CD14-positive monocyte (primary cell): ENCODE measurements at regions not wholly inside any gene's neighbourhood (a gene's known extent, or its start where the extent isn't known, plus 50 kb on each side); places are given as distances from the start of the nearest gene placed in this dataset.

ENCODE experiments used
- DNase-seq, 3 donors: peaks; one replicate each; pipeline ENCODE4 v3.0.0-alpha.2; 2011 to 2022
- H2AFZ ChIP-seq: 2 replicates; pipeline ENCODE4 v1.6.0; 2012; ENCODE audit warnings: mild to moderate bottlenecking, low read depth, low read length, inconsistent platforms; ENCODE audit not compliant: insufficient read depth, poor library complexity, severe bottlenecking
- H3K27ac ChIP-seq, 2 donors: 1 replicate in 1 of 2; 2 replicates in 1 of 2; pipeline ENCODE4 v1.5.1; 2012 to 2013; ENCODE audit warnings: low read length in 2 of 2, control low read depth in 1 of 2, inconsistent platforms in 1 of 2, low read depth in 1 of 2, mild to moderate bottlenecking in 1 of 2
- H3K27me3 ChIP-seq, 2 donors: one replicate each; pipeline versions ENCODE4 v1.6.0 to v1.6.1; 2011 to 2013; ENCODE audit warnings: low read length in 2 of 2; ENCODE audit not compliant: control insufficient read depth in 2 of 2, insufficient read depth in 2 of 2
- H3K36me3 ChIP-seq, 2 donors: replicated peaks in 1 of 2; 1 replicate in 1 of 2; 2 replicates in 1 of 2; pipeline versions ENCODE4 v1.5.1 to v1.6.1; 2012 to 2013; ENCODE audit warnings: low read length in 2 of 2, control low read depth in 1 of 2, inconsistent platforms in 1 of 2, mild to moderate bottlenecking in 1 of 2; ENCODE audit not compliant: insufficient read depth in 2 of 2, control insufficient read depth in 1 of 2
- H3K4me1 ChIP-seq, 2 donors: 1 replicate in 1 of 2; 2 replicates in 1 of 2; pipeline versions ENCODE4 v1.5.1 to v1.6.1; 2012 to 2013; ENCODE audit warnings: low read length in 2 of 2, control low read depth in 1 of 2, inconsistent platforms in 1 of 2, mild to moderate bottlenecking in 1 of 2, moderate library complexity in 1 of 2; ENCODE audit not compliant: insufficient read depth in 2 of 2, control insufficient read depth in 1 of 2
- H3K4me2 ChIP-seq: replicated peaks from 2 replicates; pipeline ENCODE3; 2012; ENCODE audit warnings: low read length, moderate library complexity, mild to moderate bottlenecking; ENCODE audit not compliant: poor library complexity, severe bottlenecking; ENCODE audit errors: extremely low read depth
- H3K4me3 ChIP-seq, 3 experiments: fragments of 200-600 bp in 1 of 3; sonication (generic) in 1 of 3; replicated peaks in 1 of 3; 1 replicate in 2 of 3; 2 replicates in 1 of 3; pipeline ENCODE4 v1.5.1; 2011 to 2013; ENCODE audit warnings: low read length in 3 of 3, mild to moderate bottlenecking in 3 of 3, control low read depth in 2 of 3, low read depth in 2 of 3, inconsistent platforms in 1 of 3, moderate library complexity in 1 of 3
- H3K79me2 ChIP-seq: 2 replicates; pipeline ENCODE4 v1.6.0; 2012; ENCODE audit warnings: mild to moderate bottlenecking, control low read depth, inconsistent platforms, low read length, moderate library complexity; ENCODE audit not compliant: insufficient read depth
- H3K9ac ChIP-seq: 2 replicates; pipeline ENCODE4 v1.6.0; 2017; ENCODE audit warnings: low read length, mild to moderate bottlenecking; ENCODE audit not compliant: insufficient read depth, poor library complexity, severe bottlenecking
- H3K9me3 ChIP-seq, 2 donors: replicated peaks in 1 of 2; 1 replicate in 1 of 2; 2 replicates in 1 of 2; pipeline versions ENCODE4 v1.5.1 to v1.6.1; 2012 to 2013; ENCODE audit warnings: low read length in 2 of 2, control low read depth in 1 of 2; ENCODE audit not compliant: control insufficient read depth in 1 of 2, insufficient read depth in 1 of 2
- H4K20me1 ChIP-seq: 2 replicates; pipeline ENCODE4 v1.6.0; 2012; ENCODE audit warnings: mild to moderate bottlenecking, low read length, control low read depth, moderate library complexity; ENCODE audit not compliant: insufficient read depth
- H3K27ac Mint-ChIP-seq, 7 donors: one replicate each; pipeline ENCODE4 v1.8.0; 2020; ENCODE audit warnings: mild to moderate bottlenecking in 7 of 7, mixed read lengths in 7 of 7, moderate library complexity in 6 of 7, inconsistent platforms in 2 of 7
- H3K27me3 Mint-ChIP-seq, 3 donors: one replicate each; pipeline ENCODE4 v1.8.0; 2021 to 2022; ENCODE audit warnings: low read depth in 3 of 3, mild to moderate bottlenecking in 3 of 3, mixed read lengths in 3 of 3, moderate library complexity in 3 of 3, inconsistent platforms in 1 of 3
- H3K36me3 Mint-ChIP-seq, 2 donors: one replicate each; pipeline ENCODE4 v1.8.0; 2020; ENCODE audit warnings: mixed read lengths in 2 of 2, inconsistent platforms in 1 of 2, mild to moderate bottlenecking in 1 of 2
- H3K4me1 Mint-ChIP-seq: one replicate; pipeline ENCODE4 v1.8.0; 2020; ENCODE audit warnings: mild to moderate bottlenecking, mixed read lengths
- H3K4me3 Mint-ChIP-seq, 2 donors: one replicate each; pipeline ENCODE4 v1.8.0; 2020; ENCODE audit warnings: mild to moderate bottlenecking in 2 of 2, mixed read lengths in 2 of 2, moderate library complexity in 1 of 2
- H3K9me3 Mint-ChIP-seq, 7 donors: one replicate each; pipeline ENCODE4 v1.8.0; 2020 to 2022; ENCODE audit warnings: mixed read lengths in 7 of 7, mild to moderate bottlenecking in 6 of 7, moderate library complexity in 6 of 7, inconsistent platforms in 2 of 7
- WGBS: methylation state at CpG from one replicate; pipeline ENCODE4 v1.1.5; 2013; ENCODE audit warnings: missing lambda C conversion rate; ENCODE audit not compliant: insufficient coverage; 5-methylcytosine and 5-hydroxymethylcytosine counted together
- intact Hi-C, 2 donors: fragments of 100-400 bp; cut with micrococcal nuclease; formaldehyde crosslinking; loops; one replicate each; pipeline versions ENCODE4 v1.15.0 to v1.15.1; 2023
- TF ChIP-seq, protein P1 (sequence below): fragments of 200-600 bp; IDR thresholded peaks from one replicate; pipeline ENCODE4 v1.8.0; 2022; ENCODE audit warnings: antibody characterized with exemption, mild to moderate bottlenecking

DNA sequence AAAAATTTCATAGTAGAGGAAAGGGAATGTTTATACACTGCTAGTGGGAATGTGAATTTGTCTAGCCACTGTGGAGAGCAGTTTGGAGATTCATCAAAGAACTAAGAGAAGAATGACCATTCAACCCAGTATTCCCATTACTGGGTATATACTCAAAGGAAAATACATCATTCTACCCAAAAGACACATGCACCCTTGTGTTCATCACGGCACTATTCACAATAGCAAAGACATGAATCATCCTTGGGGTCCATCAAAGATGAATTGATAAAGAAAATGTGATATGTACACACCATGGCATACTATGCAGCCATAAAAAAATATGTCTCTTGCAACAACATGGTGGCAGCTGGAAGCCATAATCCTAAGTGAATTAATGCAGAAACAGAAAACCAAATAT lies 825.7 kb downstream of the TNS3 start:
- DNase-seq, result no peak
- Mint-ChIP-seq H3K27me3 (no peaks in the 10 kb centered on the region), H3K27ac (no peak overlapping the region), H3K4me3 (no peak overlapping the region), H3K9me3 (peaks cover 0 to 5% (median 3%) of the 10 kb centered on the region in 7 donors), H3K36me3 (no peaks in the 10 kb centered on the region), H3K4me1 (no peaks in the 10 kb centered on the region)
- H3K79me2 ChIP-seq, result no peaks in the 10 kb centered on the region
- H3K4me3 ChIP-seq, result no peak overlapping the region
- H3K9ac ChIP-seq, result no peak overlapping the region
- H2AFZ ChIP-seq, result no peak overlapping the region
- no peaks in the 10 kb centered on the region for H4K20me1 ChIP-seq
- TF ChIP-seq, protein P1, sequence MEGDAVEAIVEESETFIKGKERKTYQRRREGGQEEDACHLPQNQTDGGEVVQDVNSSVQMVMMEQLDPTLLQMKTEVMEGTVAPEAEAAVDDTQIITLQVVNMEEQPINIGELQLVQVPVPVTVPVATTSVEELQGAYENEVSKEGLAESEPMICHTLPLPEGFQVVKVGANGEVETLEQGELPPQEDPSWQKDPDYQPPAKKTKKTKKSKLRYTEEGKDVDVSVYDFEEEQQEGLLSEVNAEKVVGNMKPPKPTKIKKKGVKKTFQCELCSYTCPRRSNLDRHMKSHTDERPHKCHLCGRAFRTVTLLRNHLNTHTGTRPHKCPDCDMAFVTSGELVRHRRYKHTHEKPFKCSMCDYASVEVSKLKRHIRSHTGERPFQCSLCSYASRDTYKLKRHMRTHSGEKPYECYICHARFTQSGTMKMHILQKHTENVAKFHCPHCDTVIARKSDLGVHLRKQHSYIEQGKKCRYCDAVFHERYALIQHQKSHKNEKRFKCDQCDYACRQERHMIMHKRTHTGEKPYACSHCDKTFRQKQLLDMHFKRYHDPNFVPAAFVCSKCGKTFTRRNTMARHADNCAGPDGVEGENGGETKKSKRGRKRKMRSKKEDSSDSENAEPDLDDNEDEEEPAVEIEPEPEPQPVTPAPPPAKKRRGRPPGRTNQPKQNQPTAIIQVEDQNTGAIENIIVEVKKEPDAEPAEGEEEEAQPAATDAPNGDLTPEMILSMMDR, result no peak
- no peak overlapping the region for H3K4me2 ChIP-seq
- WGBS, result no CpG with 5 or more reads among the region's 1 CpG
- intact Hi-C loops, result no loop called here
- no peaks in the 10 kb centered on the region for H3K27me3 ChIP-seq
- H3K4me1 ChIP-seq, result no peaks in the 10 kb centered on the region
- no peaks in the 10 kb centered on the region for H3K9me3 ChIP-seq
- no peaks in the 10 kb centered on the region for H3K36me3 ChIP-seq
- no peak overlapping the region for H3K27ac ChIP-seq

DNA sequence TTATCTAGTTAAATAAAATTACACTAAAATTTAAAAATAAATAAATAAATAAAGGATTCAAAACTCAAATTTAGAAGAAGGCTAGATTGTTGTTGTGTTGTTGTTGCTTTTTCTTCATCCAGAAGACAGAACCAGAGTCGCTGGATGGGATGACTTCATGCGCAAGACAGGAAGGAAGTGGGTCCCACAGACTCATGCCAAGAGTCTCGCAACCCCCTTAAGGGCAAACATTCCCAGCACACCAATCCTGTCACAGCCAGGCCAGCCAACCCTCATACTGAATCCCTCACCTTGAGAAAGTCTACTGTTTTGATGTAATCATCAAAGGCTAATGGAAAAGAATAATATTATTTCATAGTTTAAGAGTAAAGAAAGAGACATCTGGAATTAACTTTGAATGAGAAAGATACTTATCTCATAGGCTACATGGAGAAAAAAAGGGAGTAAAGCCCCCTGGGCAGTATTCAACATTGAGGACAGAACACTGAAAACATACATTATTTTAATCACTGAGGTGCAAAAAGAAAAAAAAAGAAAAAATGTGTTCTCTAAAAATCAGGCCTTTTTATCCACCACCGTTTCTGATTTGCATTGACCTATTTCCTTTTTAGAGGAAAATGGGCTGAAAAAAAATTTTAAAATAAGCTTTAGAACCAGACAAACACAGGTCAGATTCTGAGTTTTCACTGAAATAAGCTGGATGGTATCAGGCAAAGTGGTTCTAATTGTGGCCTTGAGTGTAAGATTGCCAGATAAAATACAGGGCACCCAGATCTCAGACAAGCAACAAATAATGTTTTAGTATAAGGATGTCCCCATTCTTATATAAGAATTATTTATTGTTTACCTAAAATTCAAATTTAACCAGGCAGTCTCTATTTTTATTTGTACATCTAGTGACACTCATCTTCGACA lies 826.5 kb downstream of the TNS3 start:
- Mint-ChIP-seq H3K36me3 (no peaks in the 10 kb centered on the region), H3K4me3 (no peak overlapping the region), H3K4me1 (no peaks in the 10 kb centered on the region), H3K27me3 (no peaks in the 10 kb centered on the region), H3K27ac (no peak overlapping the region), H3K9me3 (peaks cover 0 to 6% (median 3%) of the 10 kb centered on the region in 7 donors)
- no peak for DNase-seq
- no CpG with 5 or more reads among the region's 5 CpGs for WGBS
- Histone ChIP-seq H3K9me3 (no peaks in the 10 kb centered on the region), H4K20me1 (no peaks in the 10 kb centered on the region), H2AFZ (no peak overlapping the region), H3K4me3 (no peak overlapping the region), H3K79me2 (no peaks in the 10 kb centered on the region), H3K4me2 (no peak overlapping the region), H3K36me3 (no peaks in the 10 kb centered on the region), H3K9ac (no peak overlapping the region), H3K27me3 (no peaks in the 10 kb centered on the region), H3K4me1 (no peaks in the 10 kb centered on the region), H3K27ac (no peak overlapping the region)
- intact Hi-C loops, result no loop called here
- TF ChIP-seq, protein P1, result no peak
